ENCODE measurements at regions not wholly inside any gene's neighbourhood (a gene's known extent, or its start where the extent isn't known, plus 50 kb on each side); places are given as distances from the start of the nearest gene placed in this dataset.

DNA sequence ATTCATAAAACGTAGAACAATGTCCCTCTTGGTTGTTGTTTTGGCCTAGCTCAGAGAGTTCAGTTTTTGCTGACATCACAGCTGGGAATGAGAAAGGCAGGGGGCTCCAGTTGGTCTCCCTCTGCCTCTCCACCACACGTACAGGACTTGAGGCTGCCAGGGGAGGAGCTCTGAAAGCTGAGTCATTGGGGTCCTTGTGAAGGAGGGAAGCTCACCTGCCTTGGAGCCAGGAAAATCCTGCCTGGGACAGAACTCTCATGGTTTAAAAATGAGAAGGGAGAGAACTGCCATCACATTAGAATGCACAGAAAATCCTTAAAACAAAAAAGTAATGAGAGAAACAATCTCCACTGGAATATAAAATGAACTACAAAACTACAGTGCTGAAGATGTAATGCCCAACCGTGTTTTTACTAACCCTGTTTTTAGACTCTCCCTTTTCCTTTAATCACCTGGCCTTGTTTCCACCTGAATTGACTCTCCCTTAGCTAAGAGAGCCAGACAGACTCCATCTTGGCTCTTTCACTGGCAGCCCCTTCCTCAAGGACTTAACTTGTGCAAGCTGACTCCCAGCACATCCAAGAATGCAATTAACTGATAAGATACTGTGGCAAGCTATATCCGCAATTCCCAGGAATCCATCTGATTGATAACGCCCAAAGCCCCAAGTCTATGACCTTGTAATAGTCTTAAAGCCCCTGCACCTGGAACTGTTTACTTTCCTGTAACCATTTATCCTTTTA, 58.6 kb upstream of the TARP start:
- peak; percentile 17 for DNase-seq

DNA sequence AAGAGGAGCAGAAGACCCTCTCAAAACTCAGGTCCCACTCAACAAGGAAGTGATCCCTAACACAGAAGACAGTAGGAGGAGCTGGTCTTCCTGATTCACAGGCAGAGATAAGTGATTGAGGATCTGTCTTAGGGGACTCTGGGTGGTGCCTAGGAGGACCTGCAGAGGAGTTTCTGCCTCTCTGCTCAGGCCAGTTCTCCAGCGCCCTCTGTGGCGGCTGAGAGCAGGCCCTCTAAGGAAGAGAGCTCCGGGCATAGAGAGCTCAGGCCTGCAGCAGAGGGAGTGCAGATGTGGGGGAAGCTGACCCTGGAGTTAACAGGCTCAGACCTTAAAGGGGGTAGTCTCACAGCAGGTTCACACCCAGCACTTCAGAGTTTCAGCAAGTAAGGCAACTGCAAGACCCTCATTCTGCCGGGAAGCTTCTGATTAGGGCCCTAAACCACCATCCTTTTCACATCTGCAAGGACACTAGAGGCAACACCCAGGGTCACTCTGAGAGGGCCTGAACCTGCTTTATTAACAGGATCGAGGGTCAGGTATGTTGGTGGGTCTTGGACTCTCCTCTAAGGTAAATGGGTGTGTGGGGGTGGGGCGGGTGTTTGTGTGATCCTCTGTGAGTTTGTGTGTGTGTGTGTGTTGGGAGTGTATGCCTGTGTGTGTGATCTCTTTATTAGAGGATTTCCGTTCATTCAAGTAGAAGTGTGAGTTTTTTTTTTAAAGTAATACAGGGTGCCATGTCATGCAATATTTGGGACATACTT, 57.6 kb upstream of the TARP start:
- peak; percentile 25 for DNase-seq

DNA sequence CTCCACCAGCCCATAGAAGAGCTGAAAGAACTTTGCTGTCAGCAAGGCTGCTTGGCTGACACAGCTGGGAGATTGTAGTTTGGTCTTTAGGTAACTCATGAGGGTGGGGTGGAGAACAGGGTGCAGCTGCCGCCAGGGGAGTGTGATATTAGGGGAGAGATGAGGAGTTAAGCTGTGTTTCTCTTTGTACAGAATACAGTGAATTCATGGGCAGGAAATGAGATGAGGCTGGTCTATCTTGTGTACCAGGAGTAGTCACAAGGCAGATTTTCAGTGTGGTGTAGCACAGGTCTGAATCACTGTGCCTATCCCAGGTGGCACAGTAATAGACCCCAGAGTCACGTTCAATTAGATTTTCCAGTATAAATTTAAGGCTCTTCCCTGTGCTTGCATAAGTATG, 56.6 kb upstream of the TARP start:
- no peak for DNase-seq

DNA sequence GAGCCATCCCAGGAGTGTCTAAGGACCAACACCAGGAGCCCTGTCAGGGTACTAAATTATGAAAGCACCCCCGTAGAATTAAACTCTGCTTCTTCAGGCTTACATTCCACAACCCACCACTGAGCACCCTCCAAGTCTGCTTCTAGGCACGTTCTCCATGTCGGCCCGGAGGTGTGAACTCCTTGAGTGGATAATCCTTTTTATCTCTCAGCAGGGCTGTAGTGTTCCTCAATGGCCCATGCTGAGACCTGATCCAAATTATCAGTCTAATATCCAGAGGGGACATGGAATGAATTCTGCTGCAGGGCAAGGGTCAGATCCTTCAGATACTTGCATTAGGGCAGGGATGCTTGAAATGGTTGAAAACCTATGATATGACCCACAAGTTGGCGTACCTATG, 55.9 kb upstream of the TARP start:
- no peak for DNase-seq

DNA sequence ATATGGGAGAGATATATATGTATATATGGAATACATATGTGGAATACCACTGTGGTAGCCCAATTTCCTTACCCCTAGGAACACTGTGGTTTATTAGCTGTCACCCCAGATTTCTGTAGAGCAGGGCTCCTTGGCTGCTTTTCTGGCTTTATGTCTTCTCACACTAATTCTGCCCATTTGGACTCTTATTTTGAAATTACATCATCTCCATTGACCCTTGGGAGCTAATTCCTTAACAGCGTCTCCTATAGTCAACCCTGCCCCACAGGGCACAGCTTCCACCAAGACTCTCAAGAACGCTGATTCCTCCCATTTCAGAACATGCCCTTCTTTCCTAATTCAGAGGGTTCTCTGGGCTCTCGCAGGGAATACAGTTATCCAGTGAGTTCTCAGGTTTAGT, 55.4 kb upstream of the TARP start:
- no peak for DNase-seq

DNA sequence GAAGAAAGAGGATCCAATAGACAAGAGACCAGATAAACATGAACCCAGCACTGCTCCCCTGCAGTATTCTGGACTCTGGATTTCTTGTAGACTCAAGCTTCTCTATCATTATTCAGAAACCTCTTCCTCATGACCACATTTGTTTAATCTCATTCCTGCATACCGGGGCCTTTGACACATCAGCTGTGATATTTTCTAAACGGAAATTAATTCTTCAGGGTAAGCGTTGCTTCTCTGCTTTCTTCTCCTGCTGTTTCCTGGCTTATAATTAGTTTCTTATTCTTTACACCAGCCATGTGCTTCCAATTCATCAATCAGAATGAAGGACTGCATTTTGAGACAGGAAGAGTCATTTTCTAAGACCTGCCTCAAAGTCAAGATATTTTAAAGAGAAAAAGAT, 54.2 kb upstream of the TARP start:
- no peak for DNase-seq

Measured in NCI-H69 (cell line).